ENCODE measurements at regions not wholly inside any gene's neighbourhood (a gene's known extent, or its start where the extent isn't known, plus 50 kb on each side); places are given as distances from the start of the nearest gene placed in this dataset.
"Not testable (repeated sequence)": the region's sequence is repeated elsewhere in the genome, so short reads cannot be mapped to it uniquely, and the experiment has no call there.

GRCh38 chr2:47728551-47728950 lies 54.4 kb upstream of the MSH6 start:
- TF ChIP-seq CTCF (conservative IDR thresholded peaks at IDR 0.05; ENCODE audit: low read depth) = no peak
- H3K27ac ChIP-seq = no peak overlapping the region
- POLR2A ChIA-PET (ENCODE audit: low non-redundant PET) = no interaction called here
- DNase-seq (ENCODE audit: low spot score) = no peak
- CTCF ChIA-PET = no interaction called here

- ChIA-PET POLR2A (ENCODE audit: low non-redundant PET) (no interaction called here), CTCF (interaction anchor here (0.6 kb wide), 1 partner anchor 905 kb away, joined by 3 read pairs; no protein-coding TSS in a partner anchor)
- DNase-seq (ENCODE audit: low spot score) = no peak
- H3K27ac ChIP-seq = no peak overlapping the region
- TF ChIP-seq CTCF (conservative IDR thresholded peaks at IDR 0.05; ENCODE audit: low read depth) = no peak
These were observed 55.0 kb upstream of the MSH6 start for GRCh38 chr2:47727956-47728355.

- DNase-seq (ENCODE audit: low spot score); H3K27ac ChIP-seq; POLR2A ChIA-PET (ENCODE audit: low non-redundant PET): not testable (repeated sequence)
- CTCF ChIA-PET = interaction anchor here (0.6 kb wide), 1 partner anchor 89 kb away, joined by 3 read pairs; no protein-coding TSS in a partner anchor
These were observed 56.0 kb upstream of the MSH6 start for GRCh38 chr2:47726978-47727377.

- no peak for DNase-seq (ENCODE audit: low spot score)
- no peak overlapping the region for H3K27ac ChIP-seq
- POLR2A ChIA-PET (ENCODE audit: low non-redundant PET) = no interaction called here
- CTCF ChIA-PET = no interaction called here
- TF ChIP-seq CTCF (conservative IDR thresholded peaks at IDR 0.05; ENCODE audit: low read depth) = no peak
These were observed 57.1 kb upstream of the MSH6 start for GRCh38 chr2:47725808-47726207.

- ChIA-PET POLR2A (ENCODE audit: low non-redundant PET) (no interaction called here), CTCF (interaction anchor here (0.5 kb wide), 1 partner anchor 23 kb away, joined by 3 read pairs; no protein-coding TSS in a partner anchor)
- DNase-seq (ENCODE audit: low spot score) = peak; percentile 42
- no peak overlapping the region for H3K27ac ChIP-seq
- no peak for TF ChIP-seq CTCF (conservative IDR thresholded peaks at IDR 0.05; ENCODE audit: low read depth)
These were observed 58.5 kb upstream of the MSH6 start for GRCh38 chr2:47724221-47724981.

GRCh38 chr2:47721296-47721695 lies 61.6 kb upstream of the MSH6 start:
- ChIA-PET POLR2A (ENCODE audit: low non-redundant PET) (no interaction called here), CTCF (interaction anchor here (0.6 kb wide), 1 partner anchor 46 kb away, joined by 4 read pairs; no protein-coding TSS in a partner anchor)
- DNase-seq (ENCODE audit: low spot score) = no peak
- no peak overlapping the region for H3K27ac ChIP-seq
- TF ChIP-seq CTCF (conservative IDR thresholded peaks at IDR 0.05; ENCODE audit: low read depth) = no peak

GRCh38 chr2:47720559-47720958 lies 62.4 kb upstream of the MSH6 start:
- H3K27ac ChIP-seq = no peak overlapping the region
- DNase-seq (ENCODE audit: low spot score) = no peak
- ChIA-PET CTCF (no interaction called here), POLR2A (ENCODE audit: low non-redundant PET) (no interaction called here)
- TF ChIP-seq CTCF (conservative IDR thresholded peaks at IDR 0.05; ENCODE audit: low read depth) = no peak

Data from RWPE1 (cell line).